SU-DHL-6 (cell line): ENCODE measurements at regions not wholly inside any gene's neighbourhood (a gene's known extent, or its start where the extent isn't known, plus 50 kb on each side); places are given as distances from the start of the nearest gene placed in this dataset.

Experiments
- CTCF ChIP-seq: fragments of 200-600 bp; sonication (generic); IDR thresholded peaks from one replicate; pipeline ENCODE4 v1.5.1; 2017; ENCODE audit warnings: antibody characterized with exemption, mild to moderate bottlenecking, low read length, moderate library complexity; ENCODE audit not compliant: insufficient read depth, poor library complexity, severe bottlenecking
- EZH2phosphoT487 ChIP-seq: fragments of 200-600 bp; sonication (generic), shearing (Covaris generic); conservative IDR thresholded peaks from 2 replicates; pipeline ENCODE4 v1.6.1; 2018; ENCODE audit warnings: mild to moderate bottlenecking, antibody characterized with exemption, low read length, moderate library complexity, mixed read lengths

DNA sequence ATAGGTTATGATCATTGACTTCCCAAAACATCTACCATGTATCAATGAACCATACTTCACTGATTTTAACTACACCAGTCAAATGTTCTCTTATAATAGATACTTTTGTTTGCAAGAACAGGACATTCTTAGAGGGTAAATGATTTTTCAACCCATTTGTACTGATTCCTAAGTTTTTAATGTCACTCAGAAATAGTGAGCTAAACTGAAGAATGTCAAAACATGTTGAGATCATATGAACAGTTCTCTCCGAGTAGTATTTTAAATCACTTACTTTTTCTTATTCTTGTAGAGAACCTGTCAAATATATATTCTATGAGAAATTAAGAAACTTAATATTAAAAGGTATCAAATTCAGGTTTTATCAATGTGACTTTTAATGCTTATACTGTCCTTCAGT lies 1362.9 kb upstream of the SLC39A10 start:
- TF ChIP-seq CTCF (no peak), EZH2phosphoT487 (no peak)
